ENCODE measurements at regions not wholly inside any gene's neighbourhood (a gene's known extent, or its start where the extent isn't known, plus 50 kb on each side); places are given as distances from the start of the nearest gene placed in this dataset.

GRCh38 chr2:144280009-144280408, 239.9 kb downstream of the ZEB2 start:
- DNase-seq = no peak

DNA sequence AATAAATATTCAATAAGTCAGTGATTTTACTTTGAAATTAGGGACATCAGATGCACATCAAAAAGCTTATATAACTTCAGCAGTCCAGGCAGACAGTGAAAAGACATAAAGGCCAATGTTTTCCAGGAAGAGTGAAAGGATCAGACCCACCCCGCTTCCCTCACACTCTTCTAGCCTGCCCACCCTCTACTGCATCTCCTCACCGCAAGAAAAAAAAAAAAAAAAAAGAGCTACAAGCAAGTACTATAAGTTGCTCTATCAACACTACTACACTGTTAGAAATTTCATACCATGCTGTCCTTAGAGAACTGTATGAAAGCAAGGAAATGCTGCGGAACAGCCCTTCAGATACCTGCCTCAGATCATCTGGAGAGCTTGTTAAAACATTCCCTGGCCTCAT, 240.8 kb downstream of the ZEB2 start:
- no peak for DNase-seq

- peak; percentile 11 for DNase-seq
Measured at GRCh38 chr2:144277622-144278354, 242.1 kb downstream of the ZEB2 start.

GRCh38 chr2:144275340-144275739, 244.6 kb downstream of the ZEB2 start:
- no peak for DNase-seq

- no peak for DNase-seq
Measured at GRCh38 chr2:144274131-144274530, 245.8 kb downstream of the ZEB2 start.

DNA sequence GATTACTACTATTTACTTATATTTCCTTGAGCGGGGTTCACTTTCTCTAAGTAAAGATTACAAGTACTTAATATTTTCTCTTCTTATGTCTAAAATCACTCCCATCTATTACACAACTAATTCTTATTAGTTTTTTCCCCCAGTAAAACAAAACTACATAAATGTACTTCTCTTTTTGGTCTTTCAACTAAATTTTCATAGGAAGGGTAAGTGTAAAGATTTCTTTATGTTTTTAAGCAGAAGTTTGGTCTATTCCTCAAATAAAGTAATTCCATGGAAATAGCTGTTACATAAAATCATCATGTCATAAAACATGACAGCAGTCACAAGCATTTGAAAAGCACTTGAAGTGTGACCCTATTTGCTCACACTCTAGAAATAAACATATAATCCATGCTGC, 249.0 kb downstream of the ZEB2 start:
- no peak for DNase-seq

DNA sequence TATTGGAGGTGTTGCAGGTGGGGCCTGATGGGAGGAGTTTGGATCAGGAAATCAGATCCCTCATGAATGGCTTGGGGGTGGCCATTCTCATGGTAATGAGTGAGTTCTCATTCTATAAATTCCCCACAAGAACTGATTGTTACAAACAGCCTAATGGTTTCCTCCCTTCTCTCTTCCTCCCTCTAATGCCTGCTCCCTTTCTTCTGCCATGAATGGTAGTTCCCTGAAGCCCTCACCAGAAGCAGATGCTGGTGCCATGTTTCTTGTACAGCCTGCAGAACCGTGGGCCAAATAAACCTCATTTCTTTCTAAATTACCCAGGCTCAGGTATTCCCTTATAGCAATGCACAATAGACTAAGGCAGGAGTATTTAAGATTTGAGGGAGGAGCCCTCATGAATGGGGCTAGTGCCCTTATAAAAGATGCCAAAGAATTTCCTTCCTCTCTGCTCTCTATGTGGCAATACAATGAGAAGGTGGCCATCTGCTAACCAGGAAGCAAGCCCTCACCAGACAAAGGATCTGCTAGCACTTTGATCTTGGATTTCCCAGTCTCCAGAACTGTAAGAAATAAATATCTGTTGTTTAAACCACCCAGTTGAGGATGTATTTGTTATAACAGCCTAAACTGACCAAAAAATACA, 251.8 kb downstream of the ZEB2 start:
- no peak for DNase-seq

- DNase-seq = no peak
Measured at GRCh38 chr2:144267239-144267638, 252.7 kb downstream of the ZEB2 start.

DNA sequence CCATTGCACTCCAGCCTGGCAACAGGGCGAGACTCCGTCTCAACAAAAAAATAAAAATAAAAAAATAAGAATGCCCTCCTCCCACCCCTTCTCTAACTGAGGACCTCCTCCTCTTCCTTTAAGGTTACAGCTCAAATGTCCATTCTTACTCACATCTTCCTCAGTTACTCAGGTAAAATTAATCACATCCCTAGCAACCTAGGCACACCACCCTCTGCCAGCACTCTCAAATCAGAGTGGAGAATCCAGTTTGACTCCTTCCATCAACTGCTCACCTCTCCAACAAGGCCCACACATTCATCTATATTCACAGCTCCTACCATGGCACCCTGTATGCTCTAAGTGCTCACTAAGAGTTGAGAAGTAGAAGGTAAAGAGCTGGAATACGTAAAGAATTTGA, 254.3 kb downstream of the ZEB2 start:
- no peak for DNase-seq

GRCh38 chr2:144261966-144262365, 258.0 kb downstream of the ZEB2 start:
- DNase-seq = no peak

DNA sequence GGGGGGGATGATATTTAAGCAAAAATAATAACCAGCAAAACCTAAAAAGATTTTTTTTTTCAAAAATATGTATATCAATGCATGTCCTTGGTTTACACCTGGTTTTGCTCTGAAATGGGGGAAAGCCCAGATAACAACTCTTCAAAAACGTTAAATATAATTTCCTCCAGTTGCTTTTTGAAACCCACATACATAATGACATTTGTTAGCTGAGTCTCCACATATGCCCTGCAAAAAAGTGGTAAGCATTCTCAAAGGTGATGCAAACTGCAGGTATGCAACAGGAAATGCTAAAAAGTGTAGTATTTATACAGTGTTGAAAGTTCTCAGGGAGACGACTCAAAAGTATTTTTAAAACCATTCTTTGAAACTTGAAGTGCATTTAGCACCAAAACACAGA, 258.6 kb downstream of the ZEB2 start:
- no peak for DNase-seq

- no peak for DNase-seq
Measured at GRCh38 chr2:144259332-144259731, 260.6 kb downstream of the ZEB2 start.

- DNase-seq = no peak
Measured at GRCh38 chr2:144258154-144258553, 261.8 kb downstream of the ZEB2 start.

DNA sequence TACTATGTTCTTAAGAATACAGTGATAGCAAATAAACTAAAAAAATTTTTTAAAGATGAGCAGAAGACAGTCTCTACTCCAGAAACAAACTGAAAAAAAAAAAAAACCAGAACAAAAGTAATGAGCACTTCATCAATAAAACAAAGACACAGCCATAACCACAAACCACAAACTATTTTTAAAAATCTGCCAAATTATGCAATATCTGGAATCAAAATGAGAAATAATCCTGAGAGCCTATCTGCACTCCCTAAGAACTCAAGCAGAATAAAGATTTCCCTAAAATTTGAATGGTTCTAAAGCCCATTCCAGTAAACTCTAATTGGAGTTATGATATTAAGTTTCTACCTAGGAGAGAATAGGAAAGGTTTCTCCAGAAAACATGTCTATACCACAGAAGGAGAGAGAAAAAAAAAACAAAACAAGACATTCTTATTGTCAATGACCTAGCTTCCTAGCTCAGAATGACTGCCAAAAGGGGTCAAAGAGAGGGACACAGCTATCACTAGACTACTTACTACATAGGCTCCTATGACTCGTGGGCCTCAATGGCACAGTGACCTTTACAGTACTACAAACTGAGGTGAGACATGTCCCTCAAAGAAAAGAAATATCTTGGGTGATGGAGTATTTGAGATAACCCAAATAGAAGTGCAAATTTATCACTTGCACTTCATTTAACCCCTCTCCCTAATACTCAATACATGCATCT, 262.8 kb downstream of the ZEB2 start:
- no peak for DNase-seq

DNA sequence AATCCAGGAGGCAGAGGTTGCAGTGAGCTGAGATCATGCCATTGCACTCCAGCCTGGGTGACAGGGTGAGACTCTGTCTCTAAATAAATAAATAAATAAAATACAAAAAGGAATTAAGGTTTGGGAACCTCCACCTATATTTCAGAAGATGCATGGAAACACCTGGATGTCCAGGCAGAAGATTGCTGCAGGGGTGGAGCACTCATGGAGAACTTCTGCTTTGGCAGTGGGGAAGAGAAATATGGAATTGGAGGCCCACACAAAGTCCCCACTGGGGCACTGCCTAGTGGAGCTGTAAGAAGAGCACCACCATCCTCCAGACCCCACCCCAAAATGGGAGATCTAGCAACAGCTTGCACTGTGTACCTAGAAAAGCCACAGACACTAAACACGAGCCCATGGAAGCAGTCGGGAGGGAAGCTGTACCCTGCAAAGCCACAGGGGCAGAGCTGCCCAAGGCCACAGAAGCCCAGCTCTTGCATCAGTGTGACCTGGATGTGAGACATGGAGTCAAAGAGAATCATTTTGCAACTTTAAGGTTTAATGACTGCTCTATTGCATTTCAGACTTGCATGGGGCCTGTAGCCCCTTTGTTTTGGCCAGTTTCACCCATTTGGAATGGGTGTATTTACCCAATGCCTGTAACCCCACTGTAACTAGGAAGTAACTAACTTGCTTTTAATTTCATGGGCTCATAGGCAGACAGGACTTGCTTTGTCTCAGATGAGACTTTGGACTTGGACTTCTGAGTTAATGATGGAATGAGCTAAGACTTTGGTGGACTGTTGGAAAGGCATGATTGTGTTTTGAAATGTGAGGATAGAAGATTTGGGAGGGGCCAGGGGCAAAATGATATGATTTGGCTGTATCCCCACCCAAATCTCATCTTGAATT, 265.3 kb downstream of the ZEB2 start:
- no peak for DNase-seq

GRCh38 chr2:144253743-144254142, 266.2 kb downstream of the ZEB2 start:
- no peak for DNase-seq

DNA sequence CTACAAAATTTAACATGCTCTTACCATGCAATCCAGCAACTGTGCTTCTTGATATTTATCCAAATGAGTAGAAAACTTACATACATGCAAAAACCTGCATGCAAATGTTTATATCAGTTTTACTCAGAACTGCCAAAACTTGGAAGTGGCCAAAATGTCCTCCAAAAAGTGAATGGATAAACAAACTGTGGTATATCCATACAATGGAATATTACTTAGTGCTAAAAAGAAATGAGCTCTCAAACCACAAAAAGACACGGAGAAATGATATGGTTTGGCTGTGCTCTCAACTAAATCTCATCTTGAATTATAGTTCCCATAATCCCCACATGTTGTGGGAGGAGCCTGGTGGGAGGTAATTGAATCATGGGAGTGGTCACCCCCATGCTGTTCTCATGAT, 267.2 kb downstream of the ZEB2 start:
- no peak for DNase-seq

- DNase-seq = peak; percentile 51
Measured at GRCh38 chr2:144249035-144249637, 270.8 kb downstream of the ZEB2 start.

DNA sequence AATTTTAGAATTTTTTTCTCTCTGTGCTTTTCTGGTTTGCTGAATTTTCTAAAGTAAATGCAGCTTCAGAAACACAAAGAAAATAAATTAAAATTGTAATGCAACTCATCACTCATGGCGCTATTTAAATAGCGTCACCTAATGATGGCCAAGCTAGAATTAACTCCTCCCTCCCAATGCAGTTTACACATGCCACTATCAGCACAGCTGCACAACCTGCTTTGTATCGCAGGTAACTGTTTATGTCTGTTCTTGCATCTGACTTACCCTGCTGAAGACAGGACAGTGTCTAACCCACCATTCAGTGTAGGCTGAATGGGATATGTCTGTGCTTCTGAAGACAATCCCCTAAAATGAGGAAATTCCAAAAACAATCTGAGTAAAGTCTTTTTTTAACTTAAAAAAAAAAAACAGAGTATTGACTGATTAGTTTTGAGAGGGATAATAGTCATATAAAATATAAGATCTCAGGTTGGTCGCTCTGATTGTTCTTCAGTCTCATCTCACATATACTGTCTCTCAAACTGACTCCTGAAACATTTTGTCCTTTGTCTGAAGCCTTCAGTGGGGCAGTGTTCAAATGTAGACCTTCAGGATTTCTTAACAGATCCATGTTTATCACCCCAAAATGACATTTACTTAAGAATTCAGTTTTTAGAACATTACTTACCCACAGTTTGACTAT, 271.4 kb downstream of the ZEB2 start:
- peak; percentile 38 for DNase-seq

DNA sequence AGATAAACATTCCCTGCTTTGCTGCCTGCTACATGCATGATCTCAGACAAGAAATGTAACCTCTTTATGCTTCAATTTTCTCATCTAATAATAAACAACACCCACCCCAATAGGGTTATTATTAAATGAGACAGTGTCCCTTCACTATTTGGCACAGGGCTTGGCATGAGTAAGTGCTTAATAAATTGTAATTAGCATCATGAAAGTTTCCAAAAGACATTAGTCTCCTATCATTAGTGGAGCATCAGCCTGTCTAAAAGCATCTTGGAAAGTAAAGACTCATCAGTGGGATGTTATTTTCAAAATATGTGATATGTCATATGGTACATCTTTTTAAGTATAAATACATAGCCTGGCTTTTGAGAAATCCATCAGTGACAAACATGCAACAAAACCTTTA, 275.0 kb downstream of the ZEB2 start:
- no peak for DNase-seq

GRCh38 chr2:144242311-144242710, 277.6 kb downstream of the ZEB2 start:
- DNase-seq = no peak

DNA sequence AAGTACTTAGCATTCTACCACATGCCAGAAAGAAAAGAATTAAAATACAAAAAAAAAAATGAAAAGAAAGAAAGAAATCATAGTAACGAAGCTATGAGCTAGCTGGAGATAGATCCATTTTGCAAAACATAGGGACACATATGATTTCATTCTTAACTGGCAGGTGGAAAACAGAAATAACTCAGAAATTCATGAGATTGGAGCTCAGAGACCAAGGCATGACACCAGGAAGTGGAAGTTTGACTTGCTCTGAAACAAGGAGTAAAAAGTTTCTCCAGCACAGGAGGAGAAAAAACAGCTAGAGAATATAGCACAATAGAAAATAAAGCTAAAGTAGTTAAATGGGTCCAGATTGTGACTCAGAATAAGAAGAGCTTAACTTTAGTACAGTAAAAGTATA, 278.1 kb downstream of the ZEB2 start:
- DNase-seq = no peak
